Ectodermal cell (in vitro differentiated cells): ENCODE measurements at regions not wholly inside any gene's neighbourhood (a gene's known extent, or its start where the extent isn't known, plus 50 kb on each side); places are given as distances from the start of the nearest gene placed in this dataset.

Experiments
- H3K27ac ChIP-seq: 2 replicates; pipeline ENCODE4 v1.7.0; 2013; ENCODE audit warnings: mild to moderate bottlenecking, low read depth, low read length; ENCODE audit not compliant: insufficient read depth, poor library complexity, severe bottlenecking
- H3K27me3 ChIP-seq: 2 replicates; pipeline ENCODE4 v1.7.0; 2013; ENCODE audit warnings: mild to moderate bottlenecking, low read length; ENCODE audit not compliant: insufficient read depth, control insufficient read depth, poor library complexity, severe bottlenecking
- H3K36me3 ChIP-seq: one replicate; pipeline ENCODE4 v1.7.0; 2013; ENCODE audit warnings: low read length; ENCODE audit not compliant: control insufficient read depth, insufficient read depth
- H3K4me1 ChIP-seq: one replicate; pipeline ENCODE4 v1.7.0; 2013; ENCODE audit warnings: low read length; ENCODE audit not compliant: control insufficient read depth, insufficient read depth
- H3K4me3 ChIP-seq: 2 replicates; pipeline ENCODE4 v1.7.0; 2013; ENCODE audit warnings: low read depth, low read length, control low read depth; ENCODE audit not compliant: insufficient read depth
- H3K9me3 ChIP-seq: 2 replicates; pipeline ENCODE4 v1.7.0; 2013; ENCODE audit warnings: mild to moderate bottlenecking, low read length, moderate library complexity; ENCODE audit not compliant: control insufficient read depth
- WGBS, 2 experiments: methylation state at CpG; one replicate each; pipeline ENCODE4 v1.1.7; 2013; ENCODE audit warnings: missing lambda C conversion rate in 2 of 2; 5-methylcytosine and 5-hydroxymethylcytosine counted together

DNA sequence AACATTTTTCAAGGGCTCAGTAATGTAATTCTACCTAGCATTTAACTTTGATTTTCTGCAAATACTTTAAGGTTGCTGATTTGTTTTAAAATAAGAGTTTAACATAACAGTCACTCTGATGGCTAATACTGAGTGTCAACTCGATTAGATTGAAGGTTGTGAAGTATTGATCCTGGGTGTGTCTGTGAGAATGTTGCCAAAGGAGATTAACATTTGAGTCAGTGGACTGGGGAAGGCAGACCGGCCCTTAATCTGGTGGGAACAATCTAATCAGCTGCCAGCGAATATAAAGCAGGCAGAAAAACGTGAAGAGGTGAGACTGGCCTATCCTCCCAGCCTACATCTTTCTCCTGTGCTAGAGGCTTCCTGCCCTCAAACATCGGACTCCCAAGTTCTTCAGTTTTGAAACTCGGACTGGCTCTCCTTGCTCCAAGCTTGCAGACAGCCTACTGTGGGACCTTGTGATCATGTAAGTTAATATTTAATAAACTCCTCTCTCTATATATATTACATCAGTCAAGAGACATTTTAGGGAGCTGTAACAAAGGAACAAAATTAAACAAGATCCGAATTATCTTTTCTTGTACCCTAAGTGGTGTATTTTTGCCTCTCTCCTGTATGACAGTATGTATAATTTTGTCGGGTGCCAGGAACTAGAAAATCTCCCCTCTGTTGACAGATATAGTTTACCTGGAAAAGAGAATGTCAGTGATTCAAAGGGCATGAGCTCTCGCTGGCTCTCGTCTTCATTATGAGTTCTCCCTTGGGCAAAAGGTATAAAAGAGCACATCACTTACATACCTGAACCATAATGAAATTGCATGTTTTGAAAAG lies 576.1 kb downstream of the LRRC70 start:
- 91% methylated on average over 10 of the region's 10 CpGs for WGBS, 2 experiments
- Histone ChIP-seq H3K27ac (no peak overlapping the region), H3K36me3 (no peaks in the 10 kb centered on the region), H3K4me3 (no peak overlapping the region), H3K4me1 (no peaks in the 10 kb centered on the region), H3K27me3 (no peaks in the 10 kb centered on the region), H3K9me3 (no peaks in the 10 kb centered on the region)

DNA sequence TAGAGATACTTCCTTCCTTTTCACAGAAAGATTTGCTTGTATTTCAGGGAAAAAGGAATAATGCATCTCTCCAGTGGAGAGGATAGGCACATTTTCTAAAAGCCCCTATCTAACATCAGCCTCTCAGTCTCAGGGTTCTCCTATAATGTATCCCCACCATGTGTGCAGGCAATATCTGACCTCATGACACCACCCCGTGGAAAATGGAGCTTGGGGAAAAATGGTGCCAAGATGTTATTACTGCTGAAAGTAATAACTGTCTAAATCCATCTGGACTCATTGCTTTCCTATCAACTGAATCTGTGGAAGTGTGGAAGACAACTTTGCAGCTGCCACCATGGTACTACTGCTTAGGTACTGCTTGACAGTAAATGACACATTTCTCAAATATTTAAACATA lies 574.3 kb downstream of the LRRC70 start:
- no peaks in the 10 kb centered on the region for H3K9me3 ChIP-seq
- H3K4me1 ChIP-seq, result no peaks in the 10 kb centered on the region
- no peak overlapping the region for H3K4me3 ChIP-seq
- H3K36me3 ChIP-seq, result no peaks in the 10 kb centered on the region
- WGBS, 2 experiments, result 90 to 100% methylated on average over 1 of the region's 1 CpG
- no peaks in the 10 kb centered on the region for H3K27me3 ChIP-seq
- no peak overlapping the region for H3K27ac ChIP-seq

DNA sequence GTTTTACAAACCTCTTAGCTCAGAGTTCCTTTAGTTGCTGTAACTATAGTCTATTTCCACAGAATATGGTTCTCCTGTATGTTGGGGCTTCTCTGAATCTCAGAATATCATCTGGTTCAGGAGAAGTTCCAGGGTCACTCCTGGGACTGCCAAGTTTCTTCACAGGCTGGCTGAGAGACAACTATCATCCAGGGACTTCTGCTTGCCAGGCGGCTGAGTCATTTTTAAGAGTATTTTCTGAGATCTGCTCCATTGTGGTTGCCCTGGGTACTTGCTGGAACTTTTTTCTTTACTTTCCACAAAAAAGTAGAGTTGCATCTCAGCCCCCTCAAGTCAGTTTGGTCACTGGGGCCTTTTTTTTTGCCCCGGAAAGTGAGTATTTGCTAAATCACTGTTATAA lies 566.5 kb downstream of the LRRC70 start:
- H3K4me3 ChIP-seq, result no peak overlapping the region

DNA sequence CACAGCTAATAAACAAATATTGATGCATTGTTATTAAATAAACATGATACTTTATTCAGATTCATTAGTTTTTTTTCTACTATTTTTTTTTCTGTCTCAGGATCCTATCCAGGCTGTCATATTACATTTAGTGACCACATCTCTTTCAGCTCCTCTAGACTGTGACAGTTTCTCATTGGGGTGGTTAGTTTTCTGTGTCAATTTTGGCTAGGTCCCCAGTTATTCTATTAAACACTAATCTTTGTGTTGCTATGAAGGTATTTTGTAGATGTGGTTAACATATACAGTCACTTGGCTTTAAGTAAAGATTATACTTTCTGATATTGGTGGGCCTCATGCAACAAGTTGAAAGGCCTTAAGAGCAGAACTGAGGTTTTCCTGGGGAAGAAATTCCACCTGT lies 563.0 kb downstream of the LRRC70 start:
- Histone ChIP-seq H3K27ac (no peak overlapping the region), H3K9me3 (no peaks in the 10 kb centered on the region), H3K27me3 (no peaks in the 10 kb centered on the region), H3K4me3 (no peak overlapping the region), H3K4me1 (no peaks in the 10 kb centered on the region), H3K36me3 (no peaks in the 10 kb centered on the region)

More for the DNA sequence above, 566.5 kb downstream of the LRRC70 start:
- Histone ChIP-seq H3K27me3 (no peaks in the 10 kb centered on the region), H3K36me3 (no peaks in the 10 kb centered on the region), H3K27ac (no peak overlapping the region), H3K9me3 (no peaks in the 10 kb centered on the region), H3K4me1 (no peaks in the 10 kb centered on the region)
- 85 to 92% methylated on average over 2 of the region's 2 CpGs for WGBS, 2 experiments

DNA sequence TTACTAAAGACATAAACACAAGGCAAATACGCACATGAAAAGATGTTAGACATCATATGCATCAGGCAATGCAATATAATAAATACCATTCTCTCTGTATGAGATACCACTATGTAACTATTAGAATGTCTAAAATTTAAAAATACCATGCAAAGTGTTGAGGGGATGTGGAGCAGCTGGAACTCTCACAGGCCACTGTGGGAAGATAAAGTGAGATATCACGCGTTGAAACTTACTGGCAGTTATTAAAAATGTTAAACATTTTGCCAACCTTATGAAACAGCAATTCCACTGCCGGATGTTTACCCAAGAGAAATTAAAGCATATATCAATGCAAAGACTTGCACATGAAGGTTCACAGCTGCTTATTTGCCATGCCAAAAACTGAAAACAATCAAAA lies 556.7 kb downstream of the LRRC70 start:
- Histone ChIP-seq H3K4me1 (no peaks in the 10 kb centered on the region), H3K27me3 (no peaks in the 10 kb centered on the region), H3K36me3 (no peaks in the 10 kb centered on the region), H3K9me3 (no peaks in the 10 kb centered on the region), H3K27ac (no peak overlapping the region), H3K4me3 (no peak overlapping the region)
- 84 to 98% methylated on average over 3 to 4 of the region's 4 CpGs for WGBS, 2 experiments

DNA sequence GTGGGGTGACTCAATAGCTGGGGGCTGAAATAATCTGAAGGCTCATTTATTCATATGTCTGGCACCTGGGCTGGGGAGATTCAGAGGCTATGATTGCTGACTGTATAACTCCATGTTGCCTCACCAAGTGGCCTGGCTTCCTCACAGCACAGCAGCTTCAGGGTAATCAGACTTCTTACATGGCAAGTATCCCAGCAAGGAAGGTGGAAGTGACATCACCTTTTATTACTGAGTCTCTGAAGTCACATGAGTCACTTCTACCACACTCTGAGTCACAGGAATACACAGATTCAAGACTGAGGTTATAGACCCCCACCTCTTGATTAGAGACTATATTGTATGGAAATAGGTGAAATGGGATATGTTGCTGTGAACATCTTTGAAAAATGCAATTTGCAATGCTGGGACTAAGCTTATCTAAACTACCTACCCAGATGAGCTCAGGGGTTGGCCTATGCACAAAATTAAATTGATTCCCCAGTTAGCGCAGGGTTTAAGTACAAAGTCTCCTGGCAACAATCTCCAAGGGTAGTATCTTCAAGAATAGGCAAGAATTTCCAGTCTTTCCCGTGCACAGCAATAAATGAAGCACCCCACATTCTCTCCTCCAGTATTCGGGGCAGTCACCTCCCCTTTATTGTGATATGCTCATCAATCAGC lies 553.1 kb downstream of the LRRC70 start:
- 93 to 97% methylated on average over 3 of the region's 3 CpGs for WGBS, 2 experiments
- Histone ChIP-seq H3K27me3 (no peaks in the 10 kb centered on the region), H3K36me3 (no peaks in the 10 kb centered on the region), H3K4me3 (no peak overlapping the region), H3K4me1 (no peaks in the 10 kb centered on the region), H3K27ac (no peak overlapping the region), H3K9me3 (no peaks in the 10 kb centered on the region)

DNA sequence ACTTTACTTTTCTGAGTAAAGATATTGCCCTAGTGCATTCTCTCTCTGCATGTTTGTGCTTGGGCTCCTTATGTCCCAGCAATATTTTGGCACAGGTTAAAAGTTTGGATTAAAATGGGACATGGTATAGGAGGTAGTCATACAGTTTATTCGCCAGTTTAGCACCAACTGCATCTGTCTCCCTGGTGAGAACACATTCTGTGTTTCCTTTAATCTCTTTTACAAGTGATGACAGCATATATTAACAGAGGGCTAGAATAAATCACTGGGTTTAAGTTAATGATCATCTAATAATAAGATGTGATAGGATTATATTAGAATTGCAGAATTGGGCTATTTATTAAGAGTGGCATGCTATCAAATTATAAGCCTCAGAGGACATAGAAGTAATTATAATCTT lies 550.1 kb downstream of the LRRC70 start:
- H3K27ac ChIP-seq, result no peak overlapping the region
- H3K27me3 ChIP-seq, result no peaks in the 10 kb centered on the region
- H3K36me3 ChIP-seq, result no peaks in the 10 kb centered on the region
- 90 to 100% methylated on average over 1 of the region's 1 CpG for WGBS, 2 experiments
- H3K4me1 ChIP-seq, result no peaks in the 10 kb centered on the region
- H3K9me3 ChIP-seq, result no peaks in the 10 kb centered on the region
- no peak overlapping the region for H3K4me3 ChIP-seq

DNA sequence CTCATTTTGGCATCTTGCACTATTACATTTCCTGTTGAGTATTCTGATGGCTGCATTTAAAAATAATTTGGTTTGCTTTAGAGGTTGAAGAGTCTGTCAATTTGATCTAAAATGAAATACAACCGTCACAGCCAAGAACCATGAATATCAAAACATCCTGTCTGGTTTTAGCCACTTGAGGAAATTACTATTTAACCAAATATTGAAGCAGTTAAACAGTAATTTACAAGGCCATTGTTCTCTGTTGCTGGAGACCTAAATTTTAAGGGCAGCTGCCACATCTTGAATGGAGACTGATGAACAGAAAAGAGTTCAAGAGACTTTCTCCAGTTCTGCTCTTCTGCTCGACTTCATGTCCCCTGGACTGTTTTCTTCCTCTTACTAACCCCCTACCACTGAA lies 549.4 kb downstream of the LRRC70 start:
- Histone ChIP-seq H3K4me3 (no peak overlapping the region), H3K27me3 (no peaks in the 10 kb centered on the region), H3K4me1 (no peaks in the 10 kb centered on the region), H3K36me3 (no peaks in the 10 kb centered on the region), H3K27ac (no peak overlapping the region), H3K9me3 (no peaks in the 10 kb centered on the region)
- WGBS, 2 experiments, result 67% methylated on average over 2 of the region's 2 CpGs; no CpG with 5 or more reads in 1 of the 2 experiments

DNA sequence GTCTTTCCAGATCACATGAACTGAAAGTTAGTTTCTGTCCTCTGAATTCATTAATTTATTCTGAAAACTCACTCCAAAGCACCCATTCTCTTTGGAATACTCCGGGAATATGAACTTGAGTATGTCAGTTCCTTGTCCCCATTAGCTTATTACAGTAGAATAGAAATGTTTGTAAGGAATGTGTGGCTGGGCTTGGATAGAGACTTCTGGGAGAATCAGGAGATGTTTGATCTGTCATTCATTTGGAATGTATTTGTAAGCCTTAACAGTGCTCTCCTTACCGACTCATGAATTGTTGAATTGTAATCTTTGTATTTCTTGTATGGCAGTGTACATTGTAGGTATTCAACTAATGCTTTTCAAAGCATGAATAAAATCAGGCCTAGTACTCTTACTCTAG lies 548.4 kb downstream of the LRRC70 start:
- H3K27me3 ChIP-seq, result no peaks in the 10 kb centered on the region
- no peaks in the 10 kb centered on the region for H3K36me3 ChIP-seq
- WGBS, 2 experiments, result 100% methylated on average over 2 of the region's 2 CpGs
- H3K9me3 ChIP-seq, result no peaks in the 10 kb centered on the region
- no peaks in the 10 kb centered on the region for H3K4me1 ChIP-seq
- H3K27ac ChIP-seq, result no peak overlapping the region
- H3K4me3 ChIP-seq, result no peak overlapping the region

DNA sequence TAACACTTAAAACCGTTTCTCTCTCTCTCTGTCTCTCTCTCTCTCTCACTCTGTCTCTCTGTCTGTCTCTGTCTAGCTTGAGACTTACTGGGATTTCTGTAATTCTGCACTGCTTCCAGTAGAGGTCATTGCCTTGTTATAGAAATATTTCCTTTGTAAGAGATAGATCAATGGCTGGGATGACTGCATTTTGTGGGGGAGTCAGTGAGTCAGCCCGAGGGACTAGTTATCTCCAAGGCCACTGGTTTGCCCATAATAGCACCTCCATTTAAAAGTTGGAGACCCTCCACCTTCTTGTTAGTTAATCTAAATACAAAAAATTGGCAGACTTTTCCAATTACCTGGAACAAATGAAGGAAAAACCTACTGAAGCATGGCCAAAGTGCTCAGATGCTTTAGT lies 547.2 kb downstream of the LRRC70 start:
- Histone ChIP-seq H3K4me3 (no peak overlapping the region), H3K27me3 (no peaks in the 10 kb centered on the region), H3K9me3 (no peaks in the 10 kb centered on the region), H3K36me3 (no peaks in the 10 kb centered on the region), H3K27ac (no peak overlapping the region), H3K4me1 (no peaks in the 10 kb centered on the region)
- whole genome bisulfite sequencing, 2 experiments, result 73 to 98% methylated on average over 2 of the region's 2 CpGs
